ENCODE measurements at regions not wholly inside any gene's neighbourhood (a gene's known extent, or its start where the extent isn't known, plus 50 kb on each side); places are given as distances from the start of the nearest gene placed in this dataset.

GRCh38 chr14:40601063-40601462 lies 1005.6 kb upstream of the LRFN5 start:
- TF ChIP-seq, protein P1, sequence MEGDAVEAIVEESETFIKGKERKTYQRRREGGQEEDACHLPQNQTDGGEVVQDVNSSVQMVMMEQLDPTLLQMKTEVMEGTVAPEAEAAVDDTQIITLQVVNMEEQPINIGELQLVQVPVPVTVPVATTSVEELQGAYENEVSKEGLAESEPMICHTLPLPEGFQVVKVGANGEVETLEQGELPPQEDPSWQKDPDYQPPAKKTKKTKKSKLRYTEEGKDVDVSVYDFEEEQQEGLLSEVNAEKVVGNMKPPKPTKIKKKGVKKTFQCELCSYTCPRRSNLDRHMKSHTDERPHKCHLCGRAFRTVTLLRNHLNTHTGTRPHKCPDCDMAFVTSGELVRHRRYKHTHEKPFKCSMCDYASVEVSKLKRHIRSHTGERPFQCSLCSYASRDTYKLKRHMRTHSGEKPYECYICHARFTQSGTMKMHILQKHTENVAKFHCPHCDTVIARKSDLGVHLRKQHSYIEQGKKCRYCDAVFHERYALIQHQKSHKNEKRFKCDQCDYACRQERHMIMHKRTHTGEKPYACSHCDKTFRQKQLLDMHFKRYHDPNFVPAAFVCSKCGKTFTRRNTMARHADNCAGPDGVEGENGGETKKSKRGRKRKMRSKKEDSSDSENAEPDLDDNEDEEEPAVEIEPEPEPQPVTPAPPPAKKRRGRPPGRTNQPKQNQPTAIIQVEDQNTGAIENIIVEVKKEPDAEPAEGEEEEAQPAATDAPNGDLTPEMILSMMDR (IDR thresholded peaks at IDR 0.05), result no peak
- no peak for TF ChIP-seq POLR2A (IDR thresholded peaks at IDR 0.05)
